HEK293T (cell line): ENCODE measurements at regions not wholly inside any gene's neighbourhood (a gene's known extent, or its start where the extent isn't known, plus 50 kb on each side); places are given as distances from the start of the nearest gene placed in this dataset.

Source experiments
- CTCF ChIA-PET: fragments of 350-600 bp; formaldehyde crosslinking; extraction: SDS; loops from one replicate; lab custom pipeline; 2021; ENCODE audit warnings: antibody characterized with exemption, inconsistent platforms; lab: Yijun Ruan, JAX
- POLR2A ChIA-PET: fragments of 350-600 bp; formaldehyde crosslinking; extraction: SDS; loops from one replicate; lab custom pipeline; 2020; ENCODE audit warnings: antibody characterized with exemption, inconsistent platforms; lab: Yijun Ruan, JAX
- DNase-seq: peaks from one replicate; pipeline ENCODE4 v3.0.0; 2012; ENCODE audit warnings: mixed read lengths; ENCODE audit errors: extremely low spot score
- ARNT ChIP-seq: fragments of 450-650 bp; IDR thresholded peaks from 2 replicates; pipeline ENCODE4 v1.6.1; 2017; ENCODE audit warnings: mild to moderate bottlenecking
- BHLHE40 ChIP-seq: fragments of 450-650 bp; IDR thresholded peaks from 2 replicates; pipeline ENCODE4 v1.6.1; 2016; ENCODE audit warnings: mild to moderate bottlenecking, moderate library complexity, borderline replicate concordance
- CTBP1 ChIP-seq: fragments of 450-650 bp; IDR thresholded peaks from 2 replicates; pipeline ENCODE4 v1.6.1; 2016; ENCODE audit warnings: borderline replicate concordance
- ELF4 ChIP-seq: fragments of 450-650 bp; IDR thresholded peaks from 2 replicates; pipeline ENCODE4 v1.6.1; 2017; ENCODE audit warnings: antibody characterized with exemption
- FOXA1 ChIP-seq: fragments of 450-650 bp; IDR thresholded peaks from 2 replicates; pipeline ENCODE4 v1.6.1; 2016; ENCODE audit warnings: mild to moderate bottlenecking
- FOXK2 ChIP-seq: fragments of 450-650 bp; IDR thresholded peaks from 2 replicates; pipeline ENCODE4 v1.6.1; 2016; ENCODE audit warnings: mild to moderate bottlenecking
- FOXM1 ChIP-seq: fragments of 450-650 bp; IDR thresholded peaks from 2 replicates; pipeline ENCODE4 v1.6.1; 2017; ENCODE audit warnings: mild to moderate bottlenecking, borderline replicate concordance
- HDGF ChIP-seq: fragments of 450-650 bp; IDR thresholded peaks from 2 replicates; pipeline ENCODE4 v1.6.1; 2017; ENCODE audit warnings: antibody characterized with exemption, borderline replicate concordance
- L3MBTL2 ChIP-seq: fragments of 450-650 bp; conservative IDR thresholded peaks from 2 replicates; pipeline ENCODE4 v1.6.1; 2016; ENCODE audit warnings: mild to moderate bottlenecking
- LEF1 ChIP-seq: fragments of 450-650 bp; IDR thresholded peaks from 2 replicates; pipeline ENCODE4 v1.6.1; 2017; ENCODE audit warnings: mild to moderate bottlenecking, borderline replicate concordance
- NFRKB ChIP-seq: fragments of 450-650 bp; IDR thresholded peaks from 2 replicates; pipeline ENCODE4 v1.6.1; 2016; ENCODE audit warnings: mild to moderate bottlenecking, moderate library complexity
- SP1 ChIP-seq: fragments of 450-650 bp; IDR thresholded peaks from 2 replicates; pipeline ENCODE4 v1.6.1; 2017
- SUZ12 ChIP-seq: fragments of 450-650 bp; IDR thresholded peaks from 2 replicates; pipeline ENCODE4 v1.6.1; 2016; ENCODE audit warnings: mild to moderate bottlenecking
- TARDBP ChIP-seq: fragments of 450-650 bp; IDR thresholded peaks from 2 replicates; pipeline ENCODE4 v1.6.1; 2016
- ZNF384 ChIP-seq: fragments of 450-650 bp; IDR thresholded peaks from 2 replicates; pipeline ENCODE4 v1.6.1; 2016
- TF ChIP-seq, protein P1 (sequence below): fragments of 450-650 bp; IDR thresholded peaks from 2 replicates; pipeline ENCODE4 v1.6.1; 2016

GRCh38 chr9:108245901-108246300 is 609.9 kb downstream of the ACTL7B start:
- CTCF ChIA-PET = no interaction called here

DNA sequence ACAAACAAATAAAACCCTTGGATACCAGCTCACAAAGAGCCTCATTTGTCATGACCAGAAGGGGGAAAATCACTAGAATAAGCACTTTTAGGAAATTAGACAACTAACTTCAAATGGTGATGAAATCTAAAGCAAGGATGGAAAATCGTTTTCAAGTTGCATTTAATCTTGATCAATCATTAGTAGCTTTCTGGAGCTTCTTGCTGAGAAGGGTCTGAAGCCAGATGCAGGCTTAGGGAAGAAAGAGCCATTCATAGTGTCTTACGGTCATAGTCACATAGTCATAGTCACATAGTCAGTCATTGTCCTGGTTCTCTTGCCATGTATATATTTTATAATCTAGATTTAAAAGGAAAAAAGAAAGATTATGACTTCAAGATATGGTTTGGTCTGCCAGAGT is 610.5 kb downstream of the ACTL7B start:
- TF ChIP-seq FOXA1 (no peak), SUZ12 (no peak), LEF1 (no peak), NFRKB (no peak), BHLHE40 (no peak), FOXM1 (no peak), CTBP1 (no peak), L3MBTL2 (no peak)
- TF ChIP-seq, protein P1, sequence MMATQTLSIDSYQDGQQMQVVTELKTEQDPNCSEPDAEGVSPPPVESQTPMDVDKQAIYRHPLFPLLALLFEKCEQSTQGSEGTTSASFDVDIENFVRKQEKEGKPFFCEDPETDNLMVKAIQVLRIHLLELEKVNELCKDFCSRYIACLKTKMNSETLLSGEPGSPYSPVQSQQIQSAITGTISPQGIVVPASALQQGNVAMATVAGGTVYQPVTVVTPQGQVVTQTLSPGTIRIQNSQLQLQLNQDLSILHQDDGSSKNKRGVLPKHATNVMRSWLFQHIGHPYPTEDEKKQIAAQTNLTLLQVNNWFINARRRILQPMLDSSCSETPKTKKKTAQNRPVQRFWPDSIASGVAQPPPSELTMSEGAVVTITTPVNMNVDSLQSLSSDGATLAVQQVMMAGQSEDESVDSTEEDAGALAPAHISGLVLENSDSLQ = no peak
- ChIA-PET POLR2A (no interaction called here), CTCF (no interaction called here)
- DNase-seq = no peak

More at GRCh38 chr9:108245901-108246300, 609.9 kb downstream of the ACTL7B start:
- POLR2A ChIA-PET = no interaction called here
- no peak for TF ChIP-seq FOXK2
- TF ChIP-seq ARNT = no peak
- no peak for TF ChIP-seq HDGF
- TF ChIP-seq FOXM1 = no peak
- TF ChIP-seq ZNF384 = no peak
- no peak for TF ChIP-seq NFRKB
- TF ChIP-seq TARDBP = no peak
- TF ChIP-seq SP1 = no peak
- no peak for TF ChIP-seq L3MBTL2
- no peak for TF ChIP-seq SUZ12
- TF ChIP-seq, protein P1 = no peak
- no peak for TF ChIP-seq LEF1
- TF ChIP-seq CTBP1 = no peak
- TF ChIP-seq ELF4 = no peak
- TF ChIP-seq BHLHE40 = no peak
- no peak for TF ChIP-seq FOXA1
- DNase-seq = no peak

DNA sequence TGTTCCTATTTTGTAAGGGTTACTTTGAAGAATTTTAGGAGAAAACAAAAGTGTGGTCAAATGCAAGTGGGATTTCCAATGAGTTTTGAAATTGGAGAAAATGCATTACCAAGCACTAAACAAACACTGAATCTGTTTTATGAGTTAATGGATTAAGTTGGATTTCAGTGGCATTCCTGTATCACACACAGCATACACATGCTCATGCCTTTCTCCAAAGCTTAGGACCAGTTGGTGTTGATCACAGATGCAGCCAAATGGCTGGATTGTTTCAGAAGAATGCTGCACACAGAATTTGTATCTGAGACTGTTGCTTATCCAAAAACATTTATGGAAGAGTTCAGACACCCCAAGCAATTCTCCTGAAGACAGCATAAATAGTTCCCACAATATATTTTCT is 611.1 kb downstream of the ACTL7B start:
- DNase-seq = no peak
- no peak for TF ChIP-seq HDGF
- TF ChIP-seq ELF4 = no peak
- TF ChIP-seq FOXM1 = no peak
- ChIA-PET CTCF (no interaction called here), POLR2A (no interaction called here)

DNA sequence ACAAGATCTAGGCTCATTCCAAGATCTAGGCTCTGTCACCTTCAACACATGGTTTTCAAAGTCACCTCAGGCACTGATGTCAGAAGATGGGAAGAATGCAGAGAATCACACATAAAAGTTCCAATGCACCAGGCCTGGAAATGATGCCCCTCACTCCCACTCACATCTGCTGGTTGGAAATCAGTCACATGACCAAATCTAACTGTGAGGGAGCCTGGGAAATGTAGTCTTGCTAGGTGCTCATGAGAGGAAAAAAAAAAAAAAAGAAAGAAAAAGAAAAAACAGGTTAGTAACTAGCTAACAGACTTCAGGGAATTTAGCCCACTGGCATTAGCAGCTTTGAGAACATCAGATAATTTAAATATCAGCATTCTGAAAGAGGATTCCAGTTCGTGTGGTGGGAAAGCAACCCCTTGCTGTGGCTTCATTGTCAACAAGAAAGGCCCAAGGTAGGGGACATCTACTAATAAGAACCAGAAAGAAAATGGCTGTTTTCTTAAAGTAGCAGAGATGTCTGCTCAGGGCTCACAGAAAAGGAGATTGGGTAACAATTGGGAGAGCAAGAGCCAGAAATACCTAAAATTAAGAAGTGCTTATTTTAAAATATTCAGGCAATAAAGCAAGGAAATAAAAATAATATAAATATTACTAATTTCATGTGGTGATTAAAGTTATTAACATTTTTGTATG is 614.3 kb downstream of the ACTL7B start:
- DNase-seq = no peak
- POLR2A ChIA-PET = no interaction called here
- CTCF ChIA-PET = no interaction called here
- TF ChIP-seq ZNF384 (peak; percentile 80), ARNT (no peak)

DNA sequence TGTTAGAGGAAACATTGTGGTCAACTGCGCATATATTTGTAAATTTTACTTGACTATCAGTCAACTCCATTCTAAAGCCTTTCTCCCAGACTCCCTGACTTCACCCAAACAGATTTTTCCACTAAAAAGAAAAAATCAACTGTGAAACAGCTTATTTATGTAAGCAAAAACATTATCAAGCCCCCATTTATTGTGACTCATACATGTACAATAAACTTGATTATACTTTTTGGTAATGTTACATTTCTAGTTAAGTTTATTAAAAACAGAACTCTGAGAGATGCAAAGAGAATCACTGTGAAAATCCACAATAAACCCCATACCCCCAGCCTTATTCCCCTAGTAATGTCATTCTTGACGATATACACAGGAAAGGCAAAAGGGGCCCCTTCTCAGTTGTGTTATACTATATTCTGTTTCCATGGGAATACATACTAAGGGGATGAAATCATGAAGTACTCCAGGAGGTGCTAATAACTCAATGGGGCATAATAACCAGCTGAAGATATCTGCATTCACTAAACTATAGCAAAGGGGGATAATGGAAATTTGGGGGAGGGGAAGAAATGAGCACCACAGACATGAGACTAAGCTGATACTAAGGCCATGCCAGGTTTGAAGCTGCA is 616.0 kb downstream of the ACTL7B start:
- CTCF ChIA-PET = no interaction called here
- no peak for TF ChIP-seq CTBP1
- TF ChIP-seq SP1 = no peak
- TF ChIP-seq L3MBTL2 = no peak
- no peak for TF ChIP-seq ARNT
- TF ChIP-seq ELF4 = no peak
- no peak for TF ChIP-seq ZNF384
- no peak for TF ChIP-seq SUZ12
- TF ChIP-seq HDGF = no peak
- TF ChIP-seq FOXK2 = no peak
- no peak for TF ChIP-seq FOXM1
- TF ChIP-seq LEF1 = no peak
- TF ChIP-seq, protein P1 = no peak
- no peak for TF ChIP-seq BHLHE40
- POLR2A ChIA-PET = no interaction called here
- DNase-seq = no peak

DNA sequence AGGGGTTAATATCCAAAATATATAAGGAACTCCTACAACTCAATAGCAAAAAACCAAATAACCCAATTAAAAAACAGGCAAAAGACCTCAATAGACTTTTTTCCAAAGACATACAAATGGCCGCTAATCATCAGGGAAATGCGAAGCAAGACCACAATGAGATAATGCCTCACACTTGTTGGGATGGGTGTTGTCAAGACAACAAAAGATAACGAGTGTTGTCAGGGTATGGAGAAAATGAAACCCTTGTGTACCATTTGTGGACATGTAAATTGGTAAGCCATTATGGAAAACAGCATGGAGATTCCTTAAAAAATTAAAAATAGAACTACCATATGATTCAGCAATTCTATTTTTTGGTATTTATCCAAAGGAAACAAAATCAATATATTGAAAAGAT is 620.2 kb downstream of the ACTL7B start:
- DNase-seq = no peak
- POLR2A ChIA-PET = no interaction called here
- TF ChIP-seq HDGF (no peak), FOXK2 (no peak)
- CTCF ChIA-PET = no interaction called here

GRCh38 chr9:108234811-108235210 is 621.0 kb downstream of the ACTL7B start:
- no peak for DNase-seq
- ChIA-PET POLR2A (no interaction called here), CTCF (no interaction called here)
- TF ChIP-seq SUZ12 = no peak
